ENCODE measurements at regions not wholly inside any gene's neighbourhood (a gene's known extent, or its start where the extent isn't known, plus 50 kb on each side); places are given as distances from the start of the nearest gene placed in this dataset.

- no peak for DNase-seq (ENCODE audit: low spot score)
Measured at GRCh38 chr6:105492706-105493673, 90.1 kb upstream of the PREP start.

GRCh38 chr6:105489216-105489530 lies 86.3 kb upstream of the PREP start:
- no peak for DNase-seq (ENCODE audit: low spot score)

DNA sequence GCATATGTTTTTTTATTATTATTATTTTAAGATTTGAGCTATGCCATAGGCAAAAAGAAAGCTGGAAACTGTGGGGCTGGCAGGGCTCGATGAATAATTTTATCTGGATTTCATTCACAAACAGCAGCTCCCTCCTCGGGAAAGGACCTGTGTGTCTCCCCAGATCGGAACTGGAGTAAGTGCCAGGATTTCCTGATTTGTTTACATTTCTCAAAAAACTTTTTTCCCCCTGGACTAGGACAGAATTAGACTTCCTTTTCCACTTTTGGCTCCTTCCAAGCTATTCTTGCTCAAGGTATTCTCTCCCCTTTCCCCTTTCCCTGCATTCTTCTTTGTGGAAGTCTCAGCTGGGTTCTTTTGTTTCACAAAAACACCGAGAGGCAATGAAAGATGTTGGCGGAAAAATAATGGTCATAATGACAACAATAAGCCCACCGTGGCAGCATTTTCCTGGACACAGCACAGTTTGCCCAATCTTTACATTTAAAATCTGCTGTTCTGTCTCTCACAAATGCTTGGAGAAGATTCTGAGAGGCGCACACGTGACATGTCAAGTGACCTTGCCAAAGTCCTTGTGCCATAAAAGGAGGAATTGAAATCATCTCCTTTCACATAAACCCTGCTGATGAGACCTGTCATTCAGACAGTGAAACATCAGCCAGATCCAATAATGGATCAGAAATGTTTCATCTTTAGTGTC lies 85.8 kb upstream of the PREP start:
- no peak for DNase-seq (ENCODE audit: low spot score)

DNA sequence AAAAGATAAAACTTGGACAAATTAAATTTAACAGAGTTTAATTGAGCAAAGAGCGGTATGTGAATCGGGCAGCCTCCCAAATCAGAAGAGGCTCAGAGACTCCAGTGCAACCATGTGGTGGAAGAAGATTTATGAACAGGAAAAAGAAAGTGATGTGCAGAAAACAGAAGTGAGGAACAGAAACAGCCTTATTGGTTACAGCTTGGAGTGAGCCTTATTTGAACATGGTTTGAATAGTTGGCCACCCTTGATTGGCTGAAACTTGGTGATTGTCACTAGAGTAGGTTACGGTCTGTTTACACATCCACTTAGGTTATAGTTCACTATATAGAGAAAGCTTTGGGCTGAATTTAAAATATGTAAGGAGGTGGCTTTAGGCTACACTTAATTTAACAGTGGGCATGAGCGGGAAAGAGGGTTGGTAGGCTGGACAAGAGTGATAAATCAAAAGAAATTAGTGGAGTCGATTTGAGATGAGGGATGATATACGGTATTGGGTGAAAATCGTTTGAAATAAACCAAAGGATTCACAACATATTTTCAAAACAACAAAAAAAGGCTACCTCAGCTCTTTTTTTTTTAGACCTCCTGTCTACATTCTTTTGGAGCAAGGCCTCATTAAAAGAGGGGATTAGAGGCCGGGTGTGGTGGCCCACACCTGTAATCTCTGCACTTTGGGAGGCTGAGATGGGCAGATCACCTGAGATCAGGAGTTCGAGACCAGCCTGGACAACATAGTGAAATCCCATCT lies 84.3 kb upstream of the PREP start:
- DNase-seq (ENCODE audit: low spot score): no peak

GRCh38 chr6:105485456-105485855 lies 82.6 kb upstream of the PREP start:
- DNase-seq (ENCODE audit: low spot score): no peak

DNA sequence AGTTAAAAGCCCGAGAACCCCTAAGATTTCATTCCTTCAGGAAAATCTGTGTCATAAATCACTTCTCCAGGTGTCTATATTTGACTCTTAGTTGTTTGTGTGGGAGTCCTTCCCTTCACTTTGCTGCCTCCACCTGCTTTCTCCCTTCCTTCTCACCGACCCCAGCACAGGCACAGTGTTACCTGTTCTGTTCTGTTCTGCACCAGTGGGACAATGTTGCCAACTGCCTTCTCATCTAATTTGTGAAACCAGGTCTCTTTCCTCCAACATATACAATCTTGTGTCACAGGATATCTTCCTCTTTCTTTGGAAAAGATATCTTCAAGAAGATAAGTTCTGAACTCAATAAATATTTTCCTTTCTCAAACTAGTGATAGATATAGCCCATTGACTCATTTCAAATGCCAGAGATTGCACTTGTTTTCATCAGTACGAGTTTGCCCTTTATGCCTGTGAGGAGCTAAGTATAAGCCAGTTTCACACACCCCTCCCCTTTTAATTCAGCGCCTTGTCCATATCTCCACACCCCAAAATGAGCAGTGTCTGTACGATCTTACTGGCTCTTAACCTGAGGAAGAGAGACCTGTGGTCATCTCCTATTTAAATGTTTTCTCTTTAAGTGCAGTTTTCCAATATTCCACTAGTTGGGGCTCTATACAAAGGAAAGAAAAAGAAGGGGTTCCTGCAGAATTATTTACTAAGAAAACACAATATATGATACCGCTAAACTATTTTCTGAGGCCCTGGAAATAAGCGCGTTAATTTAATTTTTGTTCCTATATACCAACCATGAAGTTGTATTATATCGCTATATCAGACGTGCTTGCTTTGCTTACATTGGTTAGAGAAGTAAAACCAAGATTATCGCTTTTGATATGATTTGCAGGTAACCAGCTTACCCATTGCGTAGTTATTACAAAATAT lies 81.6 kb upstream of the PREP start:
- DNase-seq (ENCODE audit: low spot score): peak; percentile 50

DNA sequence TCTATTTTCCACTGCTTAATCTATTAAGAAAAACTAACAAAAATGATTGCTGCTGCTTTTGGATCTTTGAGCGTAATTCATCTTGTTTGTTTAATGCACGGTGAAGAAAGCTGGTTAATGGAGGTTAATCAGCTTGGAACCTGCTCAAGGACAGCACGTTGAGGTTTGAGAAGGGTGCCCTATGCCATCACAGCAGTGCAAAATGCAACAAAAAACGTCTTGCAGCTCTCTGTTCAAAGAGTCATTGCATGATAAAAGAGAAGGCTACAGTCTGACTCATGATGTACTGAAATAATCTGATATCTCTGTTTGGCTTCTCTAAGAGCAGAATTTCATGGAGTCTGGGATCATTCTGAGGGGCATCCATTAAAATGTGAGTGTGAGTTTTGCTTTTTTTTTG lies 80.6 kb upstream of the PREP start:
- DNase-seq (ENCODE audit: low spot score): no peak

DNA sequence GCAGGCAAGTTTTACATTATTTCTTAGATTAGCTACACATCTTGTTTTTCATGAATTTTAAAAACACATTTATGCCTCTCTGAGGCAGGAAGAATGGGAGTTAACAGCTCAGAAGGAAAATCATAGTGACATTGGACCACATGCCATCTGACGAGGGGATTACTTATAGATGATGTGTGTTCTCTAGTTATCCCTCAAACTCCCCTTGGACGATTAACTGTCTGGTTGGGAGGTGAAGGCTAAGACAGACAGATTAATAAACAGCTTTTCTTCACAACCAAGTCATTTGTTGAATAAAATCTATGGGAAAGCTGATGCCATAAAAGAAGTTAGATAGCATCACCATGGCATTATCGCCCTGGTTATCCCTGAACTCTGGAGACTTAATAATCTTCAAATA lies 80.0 kb upstream of the PREP start:
- DNase-seq (ENCODE audit: low spot score): no peak

- no peak for DNase-seq (ENCODE audit: low spot score)
Measured at GRCh38 chr6:105482227-105482844, 79.5 kb upstream of the PREP start.

DNA sequence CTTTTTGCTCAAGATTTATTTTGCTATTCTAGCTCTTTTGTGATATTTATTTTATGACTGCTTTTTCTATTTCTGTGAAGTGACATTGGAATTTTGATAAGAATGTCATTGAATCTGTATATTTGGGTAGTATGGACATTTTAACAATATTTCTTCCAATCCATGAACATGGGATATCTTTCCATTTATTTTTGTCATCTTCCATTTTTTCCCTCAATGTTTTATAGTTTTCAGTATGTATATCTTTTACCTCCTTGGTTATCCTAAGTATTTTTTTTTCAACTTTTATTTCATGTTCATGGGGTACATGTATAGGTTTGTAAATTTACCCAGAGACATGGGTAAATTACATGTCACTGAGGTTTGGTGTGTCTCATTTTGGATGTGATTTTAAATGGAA lies 74.1 kb upstream of the PREP start:
- DNase-seq (ENCODE audit: low spot score): no peak

- peak; percentile 65 for DNase-seq (ENCODE audit: low spot score)
Measured at GRCh38 chr6:105474234-105474633, 71.4 kb upstream of the PREP start.

DNA sequence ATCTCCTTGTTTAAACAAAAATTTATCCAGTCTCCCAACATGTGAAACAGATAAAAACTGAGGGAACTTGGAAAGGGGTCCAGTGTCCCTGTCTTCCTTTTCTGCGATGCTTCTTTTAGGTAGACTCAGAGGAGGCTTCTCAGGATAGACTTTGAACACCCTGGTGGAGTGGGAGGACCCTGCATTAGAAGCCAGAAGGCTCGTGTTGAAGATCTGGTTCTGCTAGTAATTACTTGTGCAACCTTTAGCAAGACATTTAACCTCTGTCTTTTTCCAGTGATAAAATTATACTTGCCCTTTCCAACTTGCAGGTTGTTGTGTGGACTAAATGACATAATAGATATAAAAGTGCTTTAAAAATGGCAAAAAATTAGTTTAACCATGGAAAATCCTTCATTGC lies 67.1 kb upstream of the PREP start:
- no peak for DNase-seq (ENCODE audit: low spot score)

- no peak for DNase-seq (ENCODE audit: low spot score)
Measured at GRCh38 chr6:105468850-105469249, 66.0 kb upstream of the PREP start.

- no peak for DNase-seq (ENCODE audit: low spot score)
Measured at GRCh38 chr6:105460860-105461259, 58.0 kb upstream of the PREP start.

DNA sequence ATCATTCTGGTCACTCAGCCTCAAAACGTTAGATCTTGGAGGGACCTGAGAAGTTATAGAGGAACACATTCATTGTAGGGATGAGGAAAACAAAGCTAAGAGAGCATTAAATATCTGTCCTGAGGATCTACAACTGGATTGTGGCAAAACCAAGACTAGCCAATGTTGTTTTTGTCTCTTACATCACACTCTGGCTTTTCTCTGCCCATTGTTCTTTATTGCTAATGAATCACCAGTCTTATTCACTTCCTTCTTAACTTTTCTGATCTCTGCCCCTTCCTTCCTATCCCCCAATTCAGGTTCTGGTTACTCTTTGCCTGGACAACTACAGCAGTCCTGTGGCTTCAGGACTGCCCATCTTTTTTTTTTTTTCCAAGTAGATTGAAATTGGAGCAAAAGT lies 57.0 kb upstream of the PREP start:
- no peak for DNase-seq (ENCODE audit: low spot score)

DNA sequence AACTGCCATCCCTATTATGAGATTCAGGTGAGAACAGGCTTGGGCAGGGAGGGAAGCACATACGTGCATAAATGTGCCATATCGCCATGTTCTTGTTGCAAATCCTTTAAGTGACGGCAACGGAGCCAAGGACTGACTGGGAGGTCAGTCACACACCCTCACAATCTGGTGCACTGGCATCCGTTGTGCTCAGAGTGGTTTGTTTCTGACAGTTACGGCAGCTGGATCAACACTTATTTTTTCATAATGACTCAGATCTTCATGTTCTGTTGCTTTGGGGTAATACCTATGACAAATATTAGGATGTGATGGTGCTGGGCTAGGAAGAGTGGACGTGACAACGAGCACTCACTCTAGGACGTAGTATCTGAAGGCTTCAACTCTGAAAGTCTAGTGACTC lies 56.2 kb upstream of the PREP start:
- no peak for DNase-seq (ENCODE audit: low spot score)

DNA sequence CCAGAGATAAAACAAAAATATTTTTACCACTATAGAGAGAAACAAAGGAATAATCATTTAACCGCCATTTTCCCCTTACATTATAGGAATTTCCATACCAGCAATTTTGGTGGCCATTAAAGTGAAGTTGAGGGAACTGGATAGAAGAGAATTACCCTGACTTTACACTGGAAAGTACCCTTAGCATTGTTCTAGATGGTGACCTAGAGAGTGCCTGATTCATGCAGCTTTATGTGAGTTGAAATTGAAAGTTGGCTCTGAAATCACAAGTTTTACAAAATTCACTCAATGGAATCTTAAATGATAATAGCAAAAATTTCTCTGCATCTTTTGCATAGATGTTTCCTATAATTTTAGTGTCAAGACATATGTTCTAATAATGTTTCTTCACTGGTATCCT lies 55.7 kb upstream of the PREP start:
- DNase-seq (ENCODE audit: low spot score): no peak

DNA sequence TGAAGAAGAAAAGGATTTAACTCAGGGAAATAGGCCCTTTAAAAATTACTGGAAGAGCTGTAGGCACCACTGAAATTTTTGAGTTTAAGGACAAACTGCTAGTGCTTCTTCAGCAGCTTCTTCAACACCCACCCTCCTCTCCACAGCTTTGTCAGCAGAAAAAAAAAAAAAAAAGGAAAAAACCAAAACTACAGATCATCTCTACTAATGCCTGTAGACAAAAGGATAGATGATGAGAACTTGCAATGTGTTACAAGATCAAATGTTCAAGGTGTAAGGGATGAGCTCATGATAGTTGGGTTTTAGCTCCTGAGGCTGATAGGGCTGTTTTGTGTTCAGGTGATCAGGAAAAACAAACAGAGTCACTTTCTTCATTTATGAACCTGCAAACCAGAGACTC lies 55.2 kb upstream of the PREP start:
- DNase-seq (ENCODE audit: low spot score): no peak

DNA sequence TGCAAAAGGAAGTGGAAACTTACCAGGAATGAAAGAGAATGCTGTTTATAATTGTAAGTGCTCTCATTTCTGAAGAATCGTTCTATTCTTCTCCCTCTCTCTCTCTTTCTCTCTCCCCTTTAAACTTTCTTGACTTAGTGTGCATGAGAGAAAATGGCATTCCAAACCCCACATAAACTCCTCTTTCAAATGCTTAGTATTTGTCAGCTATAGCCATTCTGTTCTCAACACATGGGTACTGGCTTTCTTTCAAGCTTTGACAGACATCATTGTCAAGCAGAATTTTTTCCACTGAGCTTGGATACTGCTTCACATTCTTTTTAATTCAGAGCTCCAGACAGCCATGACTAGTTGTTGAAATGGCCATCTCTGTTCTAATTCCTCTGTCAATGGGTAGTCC lies 51.1 kb upstream of the PREP start:
- no peak for DNase-seq (ENCODE audit: low spot score)

DNA sequence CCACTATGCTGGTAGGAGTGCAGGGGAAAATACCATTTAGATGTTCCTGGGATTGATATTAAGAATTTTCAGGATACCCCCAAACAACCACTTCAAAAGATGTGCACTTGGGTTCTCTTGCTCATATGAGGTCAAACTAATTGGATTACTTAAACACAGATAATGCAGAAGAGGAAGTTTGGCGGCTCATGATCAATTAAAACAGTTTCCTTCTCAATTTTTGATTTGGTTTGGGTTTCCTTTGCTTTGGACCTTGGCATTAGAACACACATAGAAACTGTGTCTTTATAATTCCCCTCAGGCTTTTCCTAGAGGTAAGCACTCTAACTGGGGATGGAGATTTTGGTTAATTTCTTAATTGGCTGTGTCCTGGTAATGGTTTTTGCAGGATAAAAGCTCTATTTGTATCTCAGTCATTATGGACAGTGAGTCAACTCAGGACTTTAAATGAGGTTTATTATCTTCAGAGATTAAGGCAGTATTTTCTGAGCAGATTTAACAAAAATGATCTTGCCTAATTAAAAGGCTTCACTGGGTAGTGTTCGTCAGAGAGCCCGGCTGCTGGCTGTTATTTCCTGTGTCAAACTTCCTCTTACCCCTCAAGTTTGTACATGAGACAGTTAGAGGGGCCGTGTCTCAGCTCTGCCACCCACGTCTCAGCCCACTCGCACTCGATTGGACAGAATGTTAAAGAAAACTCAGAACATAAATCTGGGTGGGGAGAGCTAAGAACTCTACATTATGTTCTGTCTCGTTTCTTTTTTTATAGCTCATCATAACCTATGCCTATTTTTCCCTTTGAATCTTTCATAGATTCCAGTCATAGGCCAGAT lies 50.3 kb upstream of the PREP start:
- no peak for DNase-seq (ENCODE audit: low spot score)
